Loucy (cell line): ENCODE measurements at regions not wholly inside any gene's neighbourhood (a gene's known extent, or its start where the extent isn't known, plus 50 kb on each side); places are given as distances from the start of the nearest gene placed in this dataset.

Experiments used
- CTCF ChIP-seq: fragments of 200-600 bp; sonication (generic); conservative IDR thresholded peaks from 2 replicates; pipeline ENCODE4 v1.5.1; 2014; ENCODE audit warnings: mild to moderate bottlenecking, antibody characterized with exemption, low read length
- EZH2phosphoT487 ChIP-seq: fragments of 200-600 bp; IDR thresholded peaks from 2 replicates; pipeline ENCODE4 v1.6.1; 2018; ENCODE audit warnings: antibody characterized with exemption, mild to moderate bottlenecking, moderate library complexity, borderline replicate concordance

- TF ChIP-seq CTCF (no peak), EZH2phosphoT487 (no peak)
Observed at GRCh38 chr10:2410049-2410448, 657.3 kb upstream of the PFKP start.
